CD14-positive monocyte (primary cell): ENCODE measurements at regions not wholly inside any gene's neighbourhood (a gene's known extent, or its start where the extent isn't known, plus 50 kb on each side); places are given as distances from the start of the nearest gene placed in this dataset.

Experiments used
- DNase-seq, 3 donors: peaks; one replicate each; pipeline ENCODE4 v3.0.0-alpha.2; 2011 to 2022
- H2AFZ ChIP-seq: 2 replicates; pipeline ENCODE4 v1.6.0; 2012; ENCODE audit warnings: mild to moderate bottlenecking, low read depth, low read length, inconsistent platforms; ENCODE audit not compliant: insufficient read depth, poor library complexity, severe bottlenecking
- H3K27ac ChIP-seq, 2 donors: 1 replicate in 1 of 2; 2 replicates in 1 of 2; pipeline ENCODE4 v1.5.1; 2012 to 2013; ENCODE audit warnings: low read length in 2 of 2, control low read depth in 1 of 2, inconsistent platforms in 1 of 2, low read depth in 1 of 2, mild to moderate bottlenecking in 1 of 2
- H3K27me3 ChIP-seq, 2 donors: one replicate each; pipeline versions ENCODE4 v1.6.0 to v1.6.1; 2011 to 2013; ENCODE audit warnings: low read length in 2 of 2; ENCODE audit not compliant: control insufficient read depth in 2 of 2, insufficient read depth in 2 of 2
- H3K36me3 ChIP-seq, 2 donors: replicated peaks in 1 of 2; 1 replicate in 1 of 2; 2 replicates in 1 of 2; pipeline versions ENCODE4 v1.5.1 to v1.6.1; 2012 to 2013; ENCODE audit warnings: low read length in 2 of 2, control low read depth in 1 of 2, inconsistent platforms in 1 of 2, mild to moderate bottlenecking in 1 of 2; ENCODE audit not compliant: insufficient read depth in 2 of 2, control insufficient read depth in 1 of 2
- H3K4me1 ChIP-seq, 2 donors: 1 replicate in 1 of 2; 2 replicates in 1 of 2; pipeline versions ENCODE4 v1.5.1 to v1.6.1; 2012 to 2013; ENCODE audit warnings: low read length in 2 of 2, control low read depth in 1 of 2, inconsistent platforms in 1 of 2, mild to moderate bottlenecking in 1 of 2, moderate library complexity in 1 of 2; ENCODE audit not compliant: insufficient read depth in 2 of 2, control insufficient read depth in 1 of 2
- H3K4me2 ChIP-seq: replicated peaks from 2 replicates; pipeline ENCODE3; 2012; ENCODE audit warnings: low read length, moderate library complexity, mild to moderate bottlenecking; ENCODE audit not compliant: poor library complexity, severe bottlenecking; ENCODE audit errors: extremely low read depth
- H3K4me3 ChIP-seq, 3 experiments: fragments of 200-600 bp in 1 of 3; sonication (generic) in 1 of 3; replicated peaks in 1 of 3; 1 replicate in 2 of 3; 2 replicates in 1 of 3; pipeline ENCODE4 v1.5.1; 2011 to 2013; ENCODE audit warnings: low read length in 3 of 3, mild to moderate bottlenecking in 3 of 3, control low read depth in 2 of 3, low read depth in 2 of 3, inconsistent platforms in 1 of 3, moderate library complexity in 1 of 3
- H3K79me2 ChIP-seq: 2 replicates; pipeline ENCODE4 v1.6.0; 2012; ENCODE audit warnings: mild to moderate bottlenecking, control low read depth, inconsistent platforms, low read length, moderate library complexity; ENCODE audit not compliant: insufficient read depth
- H3K9ac ChIP-seq: 2 replicates; pipeline ENCODE4 v1.6.0; 2017; ENCODE audit warnings: low read length, mild to moderate bottlenecking; ENCODE audit not compliant: insufficient read depth, poor library complexity, severe bottlenecking
- H3K9me3 ChIP-seq, 2 donors: replicated peaks in 1 of 2; 1 replicate in 1 of 2; 2 replicates in 1 of 2; pipeline versions ENCODE4 v1.5.1 to v1.6.1; 2012 to 2013; ENCODE audit warnings: low read length in 2 of 2, control low read depth in 1 of 2; ENCODE audit not compliant: control insufficient read depth in 1 of 2, insufficient read depth in 1 of 2
- H4K20me1 ChIP-seq: 2 replicates; pipeline ENCODE4 v1.6.0; 2012; ENCODE audit warnings: mild to moderate bottlenecking, low read length, control low read depth, moderate library complexity; ENCODE audit not compliant: insufficient read depth
- H3K27ac Mint-ChIP-seq, 7 donors: one replicate each; pipeline ENCODE4 v1.8.0; 2020; ENCODE audit warnings: mild to moderate bottlenecking in 7 of 7, mixed read lengths in 7 of 7, moderate library complexity in 6 of 7, inconsistent platforms in 2 of 7
- H3K27me3 Mint-ChIP-seq, 3 donors: one replicate each; pipeline ENCODE4 v1.8.0; 2021 to 2022; ENCODE audit warnings: low read depth in 3 of 3, mild to moderate bottlenecking in 3 of 3, mixed read lengths in 3 of 3, moderate library complexity in 3 of 3, inconsistent platforms in 1 of 3
- H3K36me3 Mint-ChIP-seq, 2 donors: one replicate each; pipeline ENCODE4 v1.8.0; 2020; ENCODE audit warnings: mixed read lengths in 2 of 2, inconsistent platforms in 1 of 2, mild to moderate bottlenecking in 1 of 2
- H3K4me1 Mint-ChIP-seq: one replicate; pipeline ENCODE4 v1.8.0; 2020; ENCODE audit warnings: mild to moderate bottlenecking, mixed read lengths
- H3K4me3 Mint-ChIP-seq, 2 donors: one replicate each; pipeline ENCODE4 v1.8.0; 2020; ENCODE audit warnings: mild to moderate bottlenecking in 2 of 2, mixed read lengths in 2 of 2, moderate library complexity in 1 of 2
- H3K9me3 Mint-ChIP-seq, 7 donors: one replicate each; pipeline ENCODE4 v1.8.0; 2020 to 2022; ENCODE audit warnings: mixed read lengths in 7 of 7, mild to moderate bottlenecking in 6 of 7, moderate library complexity in 6 of 7, inconsistent platforms in 2 of 7
- CTCF ChIP-seq: fragments of 200-600 bp; IDR thresholded peaks from one replicate; pipeline ENCODE4 v1.8.0; 2022; ENCODE audit warnings: antibody characterized with exemption, mild to moderate bottlenecking
- WGBS: methylation state at CpG from one replicate; pipeline ENCODE4 v1.1.5; 2013; ENCODE audit warnings: missing lambda C conversion rate; ENCODE audit not compliant: insufficient coverage; 5-methylcytosine and 5-hydroxymethylcytosine counted together
- intact Hi-C, 2 donors: fragments of 100-400 bp; cut with micrococcal nuclease; formaldehyde crosslinking; loops; one replicate each; pipeline versions ENCODE4 v1.15.0 to v1.15.1; 2023

DNA sequence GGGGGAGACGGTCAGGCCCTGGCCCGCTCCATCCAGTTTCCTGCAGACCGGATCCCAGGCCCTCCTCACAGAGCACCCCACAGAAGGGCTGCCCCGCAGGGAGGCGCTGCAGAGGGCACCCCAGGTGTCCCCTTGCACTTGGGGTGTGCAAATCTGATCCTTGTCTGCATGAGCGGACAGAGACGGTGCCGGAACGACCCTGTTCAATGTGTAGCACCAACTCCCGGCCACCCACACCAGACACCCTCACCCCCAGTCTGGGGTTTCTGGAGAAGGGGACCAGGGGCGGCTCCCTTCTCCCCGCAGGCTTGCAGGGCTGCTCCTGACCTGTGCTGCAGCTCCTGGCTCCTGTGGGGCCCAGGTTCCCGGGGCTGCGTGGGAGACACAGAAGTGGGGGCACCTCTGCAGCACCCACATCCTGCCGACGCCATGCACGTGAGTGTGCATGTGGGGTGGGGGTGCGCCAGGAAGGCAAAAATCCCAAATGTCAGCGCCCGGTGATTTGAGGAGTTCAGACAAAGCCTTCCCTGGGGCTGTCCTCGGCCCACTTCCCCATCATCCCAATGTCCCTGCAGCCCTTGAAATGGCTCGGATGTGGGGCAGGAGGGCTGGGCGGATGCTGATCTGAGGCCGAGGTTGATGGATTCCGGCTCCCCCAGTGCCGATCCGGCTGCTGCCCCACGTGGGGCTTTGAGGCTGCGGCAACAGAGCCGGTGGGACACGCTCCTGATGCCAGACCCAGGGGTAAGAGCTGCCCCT, 85.3 kb upstream of the BHLHE23 start:
- no peaks in the 10 kb centered on the region for H3K4me1 ChIP-seq
- intact Hi-C loops, result no loop called here
- no peaks in the 10 kb centered on the region for H4K20me1 ChIP-seq
- DNase-seq, result no peak
- no peaks in the 10 kb centered on the region for H3K36me3 ChIP-seq
- H3K79me2 ChIP-seq, result no peaks in the 10 kb centered on the region
- no peaks in the 10 kb centered on the region for H3K4me1 Mint-ChIP-seq
- H3K9me3 Mint-ChIP-seq, result no peaks in the 10 kb centered on the region
- no peak overlapping the region for H3K27ac Mint-ChIP-seq
- peaks cover 4 to 10% (median 4%) of the 10 kb centered on the region in 3 donors for H3K27me3 Mint-ChIP-seq
- no peak overlapping the region for H3K9ac ChIP-seq
- H2AFZ ChIP-seq, result no peak overlapping the region
- H3K27ac ChIP-seq, result no peak overlapping the region
- WGBS, result 82% methylated on average over 22 of the region's 31 CpGs
- TF ChIP-seq CTCF, result no peak
- no peaks in the 10 kb centered on the region for H3K9me3 ChIP-seq
- no peaks in the 10 kb centered on the region for H3K36me3 Mint-ChIP-seq
- no peak overlapping the region for H3K4me2 ChIP-seq
- H3K4me3 ChIP-seq, result no peak overlapping the region
- H3K4me3 Mint-ChIP-seq, result no peak overlapping the region
- no peaks in the 10 kb centered on the region for H3K27me3 ChIP-seq

- Histone ChIP-seq H3K9me3 (no peaks in the 10 kb centered on the region), H3K4me3 (no peak overlapping the region), H3K9ac (no peak overlapping the region), H2AFZ (no peak overlapping the region), H4K20me1 (no peaks in the 10 kb centered on the region), H3K4me1 (no peaks in the 10 kb centered on the region), H3K27me3 (no peaks in the 10 kb centered on the region), H3K4me2 (no peak overlapping the region), H3K79me2 (no peaks in the 10 kb centered on the region), H3K36me3 (no peaks in the 10 kb centered on the region), H3K27ac (no peak overlapping the region)
- no peak for DNase-seq
- WGBS, result 90% methylated on average over 23 of the region's 30 CpGs
- no peak overlapping the region for H3K4me3 Mint-ChIP-seq
- no peaks in the 10 kb centered on the region for H3K4me1 Mint-ChIP-seq
- peaks cover 4 to 10% (median 5%) of the 10 kb centered on the region in 3 donors for H3K27me3 Mint-ChIP-seq
- no peaks in the 10 kb centered on the region for H3K9me3 Mint-ChIP-seq
- no peaks in the 10 kb centered on the region for H3K36me3 Mint-ChIP-seq
- no peak for TF ChIP-seq CTCF
- no peak overlapping the region for H3K27ac Mint-ChIP-seq
- intact Hi-C loops, result no loop called here
These were observed 84.2 kb upstream of the BHLHE23 start for GRCh38 chr20:63090682-63091571.
